Neural progenitor cell (in vitro differentiated cells): ENCODE measurements at regions not wholly inside any gene's neighbourhood (a gene's known extent, or its start where the extent isn't known, plus 50 kb on each side); places are given as distances from the start of the nearest gene placed in this dataset.

Experiments
- DNase-seq: peaks from one replicate; pipeline ENCODE4 v3.0.0-alpha.2; 2016; ENCODE audit warnings: low spot score
- H2AFZ ChIP-seq: fragments of 200-600 bp; sonication (generic); replicated peaks from 2 replicates; pipeline ENCODE4 v1.6.1; 2016; ENCODE audit warnings: antibody characterized with exemption
- H3F3A ChIP-seq: fragments of 200-600 bp; sonication (generic); 2 replicates; pipeline ENCODE4 v1.6.1; 2016; ENCODE audit warnings: antibody characterized with exemption, low read depth
- H3K27ac ChIP-seq: fragments of 200-600 bp; sonication (generic); 2 replicates; pipeline ENCODE4 v1.5.1; 2016; ENCODE audit warnings: mild to moderate bottlenecking
- H3K27me3 ChIP-seq: fragments of 200-600 bp; sonication (generic); 2 replicates; pipeline ENCODE4 v1.6.1; 2016; ENCODE audit warnings: mild to moderate bottlenecking, moderate library complexity
- H3K36me3 ChIP-seq: fragments of 200-600 bp; sonication (generic); 2 replicates; pipeline ENCODE4 v1.5.1; 2016
- H3K4me1 ChIP-seq: fragments of 200-600 bp; sonication (generic); 2 replicates; pipeline ENCODE4 v1.6.1; 2016; ENCODE audit warnings: mixed run types
- H3K4me2 ChIP-seq: fragments of 200-600 bp; sonication (generic); 2 replicates; pipeline ENCODE4 v1.6.1; 2016
- H3K4me3 ChIP-seq: fragments of 200-600 bp; sonication (generic); 2 replicates; pipeline ENCODE4 v1.5.1; 2016
- H3K79me2 ChIP-seq: fragments of 200-600 bp; sonication (generic); 2 replicates; pipeline ENCODE4 v1.6.1; 2016; ENCODE audit warnings: low read depth
- H3K9ac ChIP-seq: fragments of 200-600 bp; sonication (generic); 2 replicates; pipeline ENCODE4 v1.6.1; 2016
- H3K9me3 ChIP-seq: fragments of 200-600 bp; sonication (generic); 2 replicates; pipeline ENCODE4 v1.5.1; 2016; ENCODE audit warnings: low read depth
- H4K20me1 ChIP-seq: fragments of 200-600 bp; sonication (generic); 2 replicates; pipeline ENCODE4 v1.6.1; 2016; ENCODE audit warnings: low read depth
- H3K27ac Mint-ChIP-seq: 3 replicates; pipeline ENCODE4 v1.8.0; 2021; ENCODE audit warnings: mixed read lengths
- H3K27me3 Mint-ChIP-seq: 2 replicates; pipeline ENCODE4 v1.8.0; 2022; ENCODE audit warnings: low read depth, mild to moderate bottlenecking, inconsistent platforms, moderate library complexity, mixed read lengths; ENCODE audit not compliant: insufficient read depth
- H3K36me3 Mint-ChIP-seq: 3 replicates; pipeline ENCODE4 v1.8.0; 2021; ENCODE audit warnings: mixed read lengths
- H3K4me1 Mint-ChIP-seq: 3 replicates; pipeline ENCODE4 v1.8.0; 2021; ENCODE audit warnings: mixed read lengths
- H3K4me3 Mint-ChIP-seq: 3 replicates; pipeline ENCODE4 v1.8.0; 2021; ENCODE audit warnings: mild to moderate bottlenecking, moderate library complexity, mixed read lengths
- H3K9me3 Mint-ChIP-seq: 3 replicates; pipeline ENCODE4 v1.8.0; 2020; ENCODE audit warnings: mixed read lengths
- EZH2 ChIP-seq: fragments of 200-600 bp; sonication (generic); IDR thresholded peaks from 2 replicates; pipeline ENCODE4 v1.6.1; 2017; ENCODE audit warnings: antibody characterized with exemption, mild to moderate bottlenecking, moderate library complexity
- EZH2phosphoT487 ChIP-seq: fragments of 200-600 bp; sonication (generic); IDR thresholded peaks from 2 replicates; pipeline ENCODE4 v1.6.1; 2017; ENCODE audit warnings: antibody characterized with exemption
- TF ChIP-seq, protein P1 (sequence below): fragments of 200-600 bp; sonication (generic); IDR thresholded peaks from 2 replicates; pipeline ENCODE4 v1.5.1; 2017; ENCODE audit warnings: antibody characterized with exemption, mild to moderate bottlenecking

DNA sequence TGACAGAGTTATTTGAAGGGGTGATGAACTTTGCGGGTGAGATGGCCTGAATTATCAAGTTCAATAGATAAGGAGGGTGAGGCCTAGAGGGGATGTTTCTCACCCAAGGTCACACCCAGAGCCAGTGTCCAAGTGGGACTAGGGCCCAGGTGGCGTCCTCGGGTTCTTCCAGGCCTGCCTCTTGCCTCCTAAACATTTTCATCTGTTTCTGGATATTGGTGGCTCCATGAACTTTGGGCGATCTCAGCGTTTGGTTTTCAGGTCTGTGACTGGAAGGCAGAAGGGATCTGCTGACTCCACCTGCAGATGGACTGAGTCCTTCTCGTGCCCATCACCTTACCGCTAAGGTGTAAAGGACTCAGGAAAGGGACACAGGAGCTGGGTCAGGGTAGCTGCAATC is 137.3 kb downstream of the DDX1 start:
- H3K4me1 Mint-ChIP-seq = peaks cover 48% of the 10 kb centered on the region
- Histone ChIP-seq H3K4me2 (no peak overlapping the region), H3F3A (no peaks in the 10 kb centered on the region), H3K27me3 (no peaks in the 10 kb centered on the region), H3K4me1 (peaks cover 9% of the 10 kb centered on the region), H3K79me2 (no peaks in the 10 kb centered on the region), H2AFZ (no peak overlapping the region), H3K4me3 (no peak overlapping the region), H3K9me3 (no peaks in the 10 kb centered on the region), H4K20me1 (no peaks in the 10 kb centered on the region), H3K9ac (no peak overlapping the region), H3K27ac (no peak overlapping the region), H3K36me3 (no peaks in the 10 kb centered on the region)
- DNase-seq = no peak
- H3K4me3 Mint-ChIP-seq = no peak overlapping the region
- H3K27ac Mint-ChIP-seq = no peak overlapping the region
- H3K9me3 Mint-ChIP-seq = peaks cover 2% of the 10 kb centered on the region
- TF ChIP-seq EZH2phosphoT487 (no peak), EZH2 (no peak)
- TF ChIP-seq, protein P1, sequence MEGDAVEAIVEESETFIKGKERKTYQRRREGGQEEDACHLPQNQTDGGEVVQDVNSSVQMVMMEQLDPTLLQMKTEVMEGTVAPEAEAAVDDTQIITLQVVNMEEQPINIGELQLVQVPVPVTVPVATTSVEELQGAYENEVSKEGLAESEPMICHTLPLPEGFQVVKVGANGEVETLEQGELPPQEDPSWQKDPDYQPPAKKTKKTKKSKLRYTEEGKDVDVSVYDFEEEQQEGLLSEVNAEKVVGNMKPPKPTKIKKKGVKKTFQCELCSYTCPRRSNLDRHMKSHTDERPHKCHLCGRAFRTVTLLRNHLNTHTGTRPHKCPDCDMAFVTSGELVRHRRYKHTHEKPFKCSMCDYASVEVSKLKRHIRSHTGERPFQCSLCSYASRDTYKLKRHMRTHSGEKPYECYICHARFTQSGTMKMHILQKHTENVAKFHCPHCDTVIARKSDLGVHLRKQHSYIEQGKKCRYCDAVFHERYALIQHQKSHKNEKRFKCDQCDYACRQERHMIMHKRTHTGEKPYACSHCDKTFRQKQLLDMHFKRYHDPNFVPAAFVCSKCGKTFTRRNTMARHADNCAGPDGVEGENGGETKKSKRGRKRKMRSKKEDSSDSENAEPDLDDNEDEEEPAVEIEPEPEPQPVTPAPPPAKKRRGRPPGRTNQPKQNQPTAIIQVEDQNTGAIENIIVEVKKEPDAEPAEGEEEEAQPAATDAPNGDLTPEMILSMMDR = no peak
- H3K27me3 Mint-ChIP-seq = peaks cover 12% of the 10 kb centered on the region
- no peaks in the 10 kb centered on the region for H3K36me3 Mint-ChIP-seq

DNA sequence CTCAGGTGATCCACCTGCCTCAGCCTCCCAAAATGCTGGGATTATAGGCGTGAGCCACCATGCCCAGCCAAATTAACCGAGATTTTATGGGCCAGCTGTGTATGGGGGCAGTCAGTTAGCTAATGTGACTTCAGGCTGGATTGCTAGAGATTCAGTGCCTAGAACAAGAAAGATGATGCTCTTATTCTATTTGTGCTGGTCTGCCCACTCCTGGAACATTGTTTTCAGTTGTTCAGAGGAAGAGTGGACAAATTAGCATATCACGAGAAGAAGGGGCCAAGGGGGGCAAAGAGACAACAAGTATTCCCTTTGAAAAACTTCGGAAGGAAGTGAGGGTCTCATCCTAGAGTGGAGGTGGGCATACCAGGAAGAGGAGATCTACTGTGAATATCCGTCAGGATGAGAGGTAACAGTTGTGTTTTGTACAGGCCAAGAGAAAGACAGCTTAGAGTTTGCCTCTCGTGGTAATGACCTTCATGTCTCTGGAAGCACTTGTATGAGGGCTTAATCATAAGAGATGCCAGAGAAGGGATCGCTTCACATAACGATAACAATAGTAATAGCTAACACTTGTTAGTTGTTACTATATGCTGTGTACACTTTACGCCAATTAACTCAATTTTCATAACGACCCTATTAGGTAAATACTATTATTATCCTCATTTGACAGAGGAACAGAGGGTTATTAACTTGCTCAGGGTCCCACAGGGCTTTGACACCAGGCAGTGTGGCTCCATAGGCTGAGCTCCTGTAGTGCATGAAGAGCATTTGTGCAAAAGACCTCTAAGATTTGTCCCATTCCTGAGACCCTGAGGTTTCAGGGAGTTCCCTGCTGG is 138.3 kb downstream of the DDX1 start:
- no peak overlapping the region for H3K27ac Mint-ChIP-seq
- no peak for TF ChIP-seq EZH2
- no peak for TF ChIP-seq EZH2phosphoT487
- TF ChIP-seq, protein P1 = no peak

DNA sequence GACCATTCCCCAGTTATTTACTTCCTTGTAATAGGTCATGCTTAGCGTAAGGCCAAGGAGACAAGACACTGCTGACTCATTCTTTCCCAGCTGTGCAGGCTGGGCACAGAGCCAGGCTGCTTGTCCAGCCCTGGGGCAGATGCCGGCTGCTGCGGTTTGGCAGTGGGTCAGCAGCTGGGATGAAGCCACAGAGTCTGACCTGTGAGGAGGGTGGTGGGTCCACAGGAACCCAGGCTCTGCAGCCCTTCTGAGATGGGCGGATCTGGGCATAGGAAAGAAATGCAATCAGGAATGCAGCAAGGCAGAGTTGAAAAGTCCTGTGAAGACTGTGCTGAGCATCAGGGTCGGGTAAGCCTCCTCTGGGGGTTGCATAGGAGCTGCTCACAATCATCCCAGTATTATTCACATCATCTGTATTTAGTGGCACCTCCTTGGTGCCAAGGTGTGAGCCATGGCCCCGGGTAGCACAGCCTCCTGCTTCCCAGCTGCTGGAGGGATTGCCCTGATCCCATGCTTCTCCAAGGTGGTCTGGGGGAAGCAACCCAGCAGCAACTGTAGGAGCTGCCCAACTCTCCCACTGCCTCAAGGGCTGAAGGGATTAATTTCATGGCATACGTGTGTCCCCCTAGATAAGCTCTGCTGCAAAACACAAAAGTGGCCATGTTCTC is 139.0 kb downstream of the DDX1 start:
- Histone ChIP-seq H3K36me3 (no peaks in the 10 kb centered on the region), H3K27ac (no peak overlapping the region), H4K20me1 (no peaks in the 10 kb centered on the region), H3F3A (no peaks in the 10 kb centered on the region), H3K79me2 (no peaks in the 10 kb centered on the region), H2AFZ (no peak overlapping the region), H3K4me1 (peaks cover 16% of the 10 kb centered on the region), H3K4me2 (no peak overlapping the region), H3K4me3 (no peak overlapping the region), H3K27me3 (no peaks in the 10 kb centered on the region), H3K9me3 (no peaks in the 10 kb centered on the region), H3K9ac (no peak overlapping the region)
- Mint-ChIP-seq H3K9me3 (peaks cover 2% of the 10 kb centered on the region), H3K36me3 (no peaks in the 10 kb centered on the region), H3K27me3 (peaks cover 13% of the 10 kb centered on the region), H3K27ac (peak overlapping the region; percentile 64), H3K4me1 (peaks cover 58% of the 10 kb centered on the region), H3K4me3 (no peak overlapping the region)
- TF ChIP-seq EZH2phosphoT487 (no peak), EZH2 (no peak)
- TF ChIP-seq, protein P1 = no peak
- no peak for DNase-seq

More for the DNA sequence above, 138.3 kb downstream of the DDX1 start:
- H3K4me1 Mint-ChIP-seq = peaks cover 54% of the 10 kb centered on the region
- H3K4me3 ChIP-seq = no peak overlapping the region
- H3K9me3 Mint-ChIP-seq = peaks cover 2% of the 10 kb centered on the region
- no peaks in the 10 kb centered on the region for H4K20me1 ChIP-seq
- H3K79me2 ChIP-seq = no peaks in the 10 kb centered on the region
- H3K27ac ChIP-seq = no peak overlapping the region
- no peaks in the 10 kb centered on the region for H3F3A ChIP-seq
- H3K4me2 ChIP-seq = no peak overlapping the region
- H3K27me3 Mint-ChIP-seq = peaks cover 11% of the 10 kb centered on the region
- no peak overlapping the region for H3K9ac ChIP-seq
- H3K27me3 ChIP-seq = no peaks in the 10 kb centered on the region
- H3K4me3 Mint-ChIP-seq = no peak overlapping the region
- peaks cover 16% of the 10 kb centered on the region for H3K4me1 ChIP-seq
- no peaks in the 10 kb centered on the region for H3K36me3 ChIP-seq
- no peaks in the 10 kb centered on the region for H3K36me3 Mint-ChIP-seq
- H3K9me3 ChIP-seq = no peaks in the 10 kb centered on the region
- no peak overlapping the region for H2AFZ ChIP-seq
- no peak for DNase-seq
